Activated CD4-positive, alpha-beta T cell treated with anti-CD3 and anti-CD28 coated beads, Interleukin-10, Interleukin-2, amounts not matched to agents 100 ng/mL and 50 ng/mL, durations not matched to agents 16 hours and 8 hours (primary cell): ENCODE measurements at regions not wholly inside any gene's neighbourhood (a gene's known extent, or its start where the extent isn't known, plus 50 kb on each side); places are given as distances from the start of the nearest gene placed in this dataset.
"Not testable (repeated sequence)": the region's sequence is repeated elsewhere in the genome, so short reads cannot be mapped to it uniquely, and the experiment has no call there.

Experiments
- DNase-seq: peaks from one replicate; pipeline ENCODE4 v3.0.0-alpha.2; 2020

DNA sequence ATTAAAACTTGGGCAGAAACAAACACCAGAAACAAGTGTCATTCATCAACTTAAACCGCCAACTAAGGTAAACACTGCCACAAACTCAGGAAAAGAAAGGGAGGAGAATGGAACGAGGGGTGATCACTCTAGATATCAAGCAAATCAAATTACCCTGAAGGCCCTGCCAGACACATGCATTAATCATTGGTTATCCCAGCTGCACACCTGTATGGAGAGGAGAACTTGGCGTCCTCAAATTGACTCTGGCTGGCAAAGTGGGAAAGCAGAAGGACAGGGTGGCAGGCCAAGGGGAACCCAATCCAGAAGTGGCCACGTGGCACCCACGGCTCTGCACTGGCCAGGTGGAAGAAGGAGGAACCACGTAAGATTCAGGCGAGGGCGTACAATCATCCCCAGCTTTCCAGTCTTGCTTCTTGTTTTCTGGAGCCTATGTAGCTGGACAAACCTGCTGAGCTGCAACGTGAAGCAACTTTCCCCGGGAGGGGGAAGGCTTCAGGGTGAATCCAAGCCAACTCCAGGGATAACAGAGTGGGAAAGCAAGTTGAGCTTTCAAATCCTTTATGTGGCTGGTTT, 156.2 kb upstream of the JARID2 start:
- no peak for DNase-seq

DNA sequence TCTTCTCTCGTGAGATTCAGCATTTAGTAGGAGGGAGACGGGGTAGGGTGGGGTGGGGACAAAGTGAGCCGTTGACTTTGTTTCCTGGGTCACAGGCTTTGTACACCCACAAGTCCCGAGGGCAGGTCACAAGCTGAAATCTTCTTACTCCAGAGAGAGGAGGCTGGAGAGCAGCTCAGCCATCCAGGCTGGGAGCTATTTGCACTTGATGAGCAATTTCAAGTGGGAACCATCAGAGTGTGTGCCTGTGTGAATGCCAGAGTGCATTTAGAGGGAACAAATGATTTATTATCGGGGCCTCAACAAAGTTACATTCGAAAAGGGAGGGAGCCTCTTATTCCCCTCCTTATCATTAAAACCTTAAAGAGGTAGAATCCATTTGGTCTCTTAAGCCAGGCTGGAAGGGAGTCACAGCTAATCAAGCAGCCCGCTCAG, 155.7 kb upstream of the JARID2 start:
- DNase-seq = no peak

DNA sequence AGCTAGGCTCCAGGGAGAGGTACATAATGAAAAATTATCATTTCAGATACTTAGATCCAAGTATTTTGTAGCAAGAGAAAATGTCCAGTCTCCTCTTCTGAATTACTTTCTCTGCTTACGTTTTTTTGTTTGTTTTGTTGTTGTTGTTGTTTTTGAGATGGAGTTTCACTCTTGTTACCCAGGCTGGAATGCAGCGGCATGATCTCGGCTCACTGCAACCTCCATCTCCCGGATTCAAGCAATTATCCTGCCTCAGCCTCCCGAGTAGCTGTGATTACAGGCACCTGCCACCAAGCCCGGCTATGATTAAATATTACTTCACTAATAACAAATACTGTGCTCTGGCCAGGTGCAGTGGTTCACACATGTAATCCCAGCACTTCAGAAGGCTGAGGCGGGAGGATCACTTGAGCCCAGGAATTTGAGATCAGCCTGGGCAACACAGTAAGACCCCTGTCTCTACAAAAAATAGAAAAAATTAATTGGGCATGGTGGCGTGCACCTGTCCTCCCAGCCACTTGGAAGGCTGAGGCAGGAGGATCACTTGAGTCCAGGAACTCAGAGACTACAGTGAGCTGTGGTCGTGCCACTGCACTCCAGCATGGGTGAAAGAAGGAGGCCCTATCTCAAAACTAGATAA, 155.0 kb upstream of the JARID2 start:
- DNase-seq = no peak

DNA sequence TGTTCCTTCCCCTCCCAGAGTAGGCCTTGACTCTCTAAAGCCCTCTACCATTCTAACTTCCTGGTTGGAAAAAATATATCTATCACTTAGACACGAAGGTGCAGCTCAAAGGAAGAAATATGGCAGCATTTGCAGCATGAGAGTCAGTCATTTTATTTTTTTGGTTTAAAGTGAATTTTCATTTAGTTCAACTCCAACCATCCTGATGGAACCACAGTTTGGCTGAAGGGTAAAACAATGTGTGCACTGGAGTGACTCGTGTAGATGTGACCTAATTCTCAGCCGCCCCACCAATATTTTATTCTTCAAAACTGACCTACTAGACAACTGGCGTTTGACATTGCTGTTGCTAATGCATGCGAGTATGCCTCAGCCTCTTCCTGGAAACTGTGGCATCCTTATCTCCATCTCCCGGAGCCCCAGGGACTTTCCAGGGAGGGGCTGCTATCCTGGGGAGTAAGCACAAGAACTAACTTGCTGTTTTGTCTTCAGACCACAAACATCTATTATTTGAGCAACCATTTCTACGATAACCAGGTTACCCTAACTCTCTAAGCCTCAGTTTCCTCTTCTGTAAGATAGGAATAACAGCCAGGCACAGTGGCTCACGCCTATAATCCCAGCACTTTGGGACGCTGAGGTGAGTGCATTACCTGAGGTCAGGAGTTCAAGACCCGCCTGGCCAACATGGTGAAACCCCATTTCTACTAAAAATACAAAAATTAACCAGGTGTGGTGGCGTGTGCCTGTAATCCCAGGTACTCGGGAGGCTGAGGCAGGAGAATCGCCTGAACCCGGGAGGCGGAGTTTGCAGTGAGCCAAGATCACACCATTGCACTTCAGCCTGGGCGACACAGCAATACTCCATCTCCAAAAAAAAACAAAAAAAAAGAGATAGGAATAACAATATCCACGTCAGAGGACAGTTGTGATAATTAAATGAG, 148.7 kb upstream of the JARID2 start:
- DNase-seq = peak; percentile 69

DNA sequence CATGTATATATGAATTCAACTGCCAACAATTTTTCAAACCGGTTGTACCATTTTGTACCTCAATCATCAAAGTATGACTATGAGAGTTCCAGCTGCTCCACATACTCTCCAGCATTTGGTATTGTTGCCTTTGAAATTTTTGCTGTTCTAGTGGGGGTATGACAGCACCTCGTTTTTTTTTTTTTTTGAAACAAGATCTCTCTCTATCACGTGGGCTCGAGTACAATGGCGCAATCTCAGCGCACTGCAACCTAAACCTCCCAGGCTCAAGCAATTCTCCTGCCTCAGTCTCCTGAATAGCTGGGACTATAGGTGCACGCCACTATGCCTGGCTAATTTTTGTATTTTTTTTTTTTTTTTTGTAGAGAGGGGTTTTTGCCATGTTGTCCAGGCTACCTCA, 144.7 kb upstream of the JARID2 start:
- DNase-seq = no peak

DNA sequence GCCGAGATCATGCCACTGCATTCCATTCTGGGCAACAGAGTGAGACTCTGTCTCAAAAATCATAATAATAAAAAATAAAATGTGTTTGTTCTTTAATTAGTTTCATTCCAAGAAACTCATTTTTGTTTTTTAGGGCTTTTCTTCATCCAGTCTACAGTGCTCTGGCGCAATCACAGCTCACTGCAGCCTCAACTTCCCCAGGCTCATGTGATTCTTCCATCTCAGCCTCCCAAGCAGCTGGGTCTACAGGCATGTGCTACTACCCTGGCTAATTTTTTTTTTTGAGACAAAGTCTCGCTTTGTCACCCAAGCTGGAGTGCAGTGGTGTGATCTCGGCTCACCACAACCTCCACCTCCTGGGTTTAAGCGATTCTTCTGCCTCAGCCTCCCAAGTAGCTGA, 143.6 kb upstream of the JARID2 start:
- DNase-seq = no peak

DNA sequence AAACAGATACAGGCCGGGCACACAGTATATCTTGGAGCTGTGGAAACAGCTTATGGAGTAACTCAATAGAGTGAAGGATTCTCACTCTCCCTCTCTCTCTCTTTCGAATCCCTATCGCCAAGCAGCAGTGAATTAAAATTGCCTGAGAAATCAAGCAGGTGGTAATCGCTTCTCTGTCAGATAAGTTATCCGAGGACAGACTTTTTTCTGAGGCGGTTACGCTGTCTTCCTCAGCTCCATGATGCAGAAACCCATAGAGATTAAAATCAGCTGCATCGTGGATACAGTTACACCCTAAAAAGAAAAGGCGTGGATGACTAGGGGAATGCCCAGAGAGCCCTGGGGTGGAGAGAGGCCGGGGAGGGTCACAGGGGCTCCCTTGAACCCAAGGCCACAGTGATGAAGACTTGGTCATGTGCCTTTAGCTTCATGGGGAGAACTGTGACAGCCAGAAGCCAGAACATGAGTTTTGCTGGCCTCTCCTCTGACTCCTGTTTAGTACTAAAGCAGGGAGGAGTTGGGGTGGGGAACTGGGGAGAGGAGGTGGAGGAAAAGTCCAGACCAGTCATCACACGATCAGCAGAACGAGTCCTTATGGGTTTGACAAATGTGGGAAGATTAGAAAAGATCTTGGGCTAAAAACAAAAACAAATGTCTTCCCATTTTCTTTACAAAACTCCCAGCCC, 138.8 kb upstream of the JARID2 start:
- DNase-seq = no peak

DNA sequence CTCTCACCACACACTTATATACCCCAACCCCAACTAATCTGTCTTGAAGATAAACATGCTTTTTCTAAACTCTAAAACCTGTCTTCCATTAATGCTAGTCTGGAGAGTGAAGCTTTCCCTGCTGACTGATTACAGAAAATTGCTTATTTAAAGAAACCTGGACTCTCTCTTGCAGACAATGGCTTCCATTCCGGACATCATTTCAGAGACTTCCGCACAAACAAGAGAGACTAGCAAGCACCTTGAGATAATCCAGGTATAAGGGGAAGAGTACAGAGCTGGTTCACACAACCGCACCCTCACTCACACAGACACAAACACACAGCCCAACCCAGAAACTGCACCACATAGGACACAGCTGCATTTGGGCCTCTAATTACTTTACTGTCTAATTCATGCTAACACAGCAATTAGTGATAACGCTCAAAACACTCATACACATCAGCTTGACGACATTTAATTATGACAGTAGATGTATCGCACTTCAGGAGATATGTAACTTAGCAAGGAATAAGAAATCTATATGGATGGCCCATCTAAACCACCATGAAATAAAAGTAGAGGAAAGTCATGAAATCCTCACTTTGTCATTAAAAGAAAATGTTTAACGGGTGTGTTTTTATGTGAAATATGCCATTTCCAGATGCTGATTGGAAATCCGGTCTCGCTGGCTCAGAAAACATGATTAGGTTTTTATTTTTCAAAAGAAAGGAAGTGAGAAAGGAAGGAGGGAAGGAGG, 138.1 kb upstream of the JARID2 start:
- DNase-seq = no peak

DNA sequence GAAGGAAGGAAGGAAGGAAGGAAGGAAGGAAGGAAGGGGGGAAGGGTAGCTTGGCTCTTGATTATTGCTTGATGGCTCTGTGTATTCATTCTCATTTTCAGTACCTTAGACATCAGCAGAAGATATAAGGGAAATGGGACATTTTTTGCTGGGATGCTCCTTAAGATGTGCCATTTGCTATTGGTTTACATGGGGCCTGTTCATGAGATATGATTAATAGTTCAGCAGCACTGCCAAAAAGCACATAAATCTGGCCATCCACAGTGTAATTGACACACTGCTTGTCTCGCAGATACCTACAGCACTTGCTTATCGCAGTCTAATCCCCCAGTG, 137.5 kb upstream of the JARID2 start:
- no peak for DNase-seq

DNA sequence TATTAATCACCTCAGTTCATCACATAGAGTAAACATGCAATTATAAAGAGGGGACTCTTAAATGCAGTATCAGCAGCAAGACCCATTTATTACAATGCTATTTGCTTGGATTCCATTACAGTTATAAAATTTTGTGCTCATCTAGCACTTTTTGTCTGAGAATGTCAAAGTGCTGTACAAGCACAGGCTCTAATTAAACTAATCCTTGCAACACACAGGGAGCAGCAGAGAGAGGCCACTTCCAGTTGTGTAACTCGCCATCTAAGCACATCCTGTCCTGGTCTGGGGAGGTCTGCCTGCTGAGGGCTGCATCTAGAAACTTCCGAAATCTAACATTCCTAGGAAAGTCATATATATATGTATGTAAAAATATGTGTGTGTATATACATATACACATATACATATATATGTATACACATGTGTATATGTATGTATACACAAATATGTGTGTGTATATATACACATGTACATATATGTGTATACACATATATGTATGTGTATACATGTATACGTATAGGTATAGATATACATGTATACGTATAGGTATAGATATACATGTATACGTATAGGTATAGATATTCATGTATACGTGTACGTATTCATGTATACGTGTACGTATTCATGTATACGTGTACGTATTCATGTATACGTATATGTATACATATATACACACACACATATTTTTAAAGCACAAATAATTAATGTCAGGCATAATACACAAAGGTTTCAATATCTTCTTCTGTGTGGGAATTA, 136.4 kb upstream of the JARID2 start:
- DNase-seq = no peak

DNA sequence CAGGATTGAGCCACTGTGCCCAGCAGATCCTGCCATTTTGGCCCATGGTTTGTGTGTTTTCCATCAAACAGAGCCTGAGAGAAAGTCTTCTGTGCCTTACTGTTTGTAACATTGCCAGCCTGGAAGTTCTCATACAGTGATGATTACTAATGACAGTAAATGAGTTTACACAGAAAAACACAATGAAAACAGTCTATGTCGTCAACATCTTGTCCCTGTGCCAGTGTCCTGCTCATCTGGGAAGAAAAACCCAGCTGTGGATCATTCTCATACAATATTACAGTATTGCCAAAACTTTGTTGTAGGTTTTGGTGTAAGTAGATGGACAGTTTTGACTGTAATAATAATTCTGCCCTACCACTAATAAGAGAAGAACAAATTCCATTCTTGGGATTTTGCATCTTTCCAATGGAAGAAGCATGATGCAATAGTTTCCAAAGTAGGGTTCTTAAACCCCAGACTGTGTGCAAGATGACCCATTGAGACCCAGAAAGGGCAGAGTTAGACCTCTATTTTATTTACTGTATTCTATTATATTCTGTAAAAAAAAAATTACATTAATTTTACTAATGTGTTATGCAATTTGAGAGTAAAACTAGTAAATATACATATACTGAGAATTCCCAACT, 135.0 kb upstream of the JARID2 start:
- no peak for DNase-seq

DNA sequence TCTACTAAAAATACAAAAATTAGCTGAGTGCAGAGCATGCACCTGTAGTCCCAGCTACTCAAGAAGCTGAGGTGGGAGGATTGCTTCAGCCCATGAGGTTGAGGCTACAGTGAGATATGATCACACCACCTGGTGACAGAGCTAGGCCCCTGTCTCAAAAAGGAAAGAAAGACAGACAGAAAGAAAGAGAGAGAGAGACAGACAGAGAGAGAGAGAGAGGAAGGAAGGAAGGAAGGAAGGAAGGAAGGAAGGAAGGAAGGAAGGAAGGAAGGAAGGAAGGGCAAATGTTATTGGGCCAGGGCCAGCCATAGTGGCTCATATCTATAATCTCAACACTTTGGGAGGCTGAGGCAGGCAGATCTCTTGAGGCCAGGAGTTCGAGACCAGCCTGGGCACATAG, 134.3 kb upstream of the JARID2 start:
- DNase-seq = not testable (repeated sequence)

DNA sequence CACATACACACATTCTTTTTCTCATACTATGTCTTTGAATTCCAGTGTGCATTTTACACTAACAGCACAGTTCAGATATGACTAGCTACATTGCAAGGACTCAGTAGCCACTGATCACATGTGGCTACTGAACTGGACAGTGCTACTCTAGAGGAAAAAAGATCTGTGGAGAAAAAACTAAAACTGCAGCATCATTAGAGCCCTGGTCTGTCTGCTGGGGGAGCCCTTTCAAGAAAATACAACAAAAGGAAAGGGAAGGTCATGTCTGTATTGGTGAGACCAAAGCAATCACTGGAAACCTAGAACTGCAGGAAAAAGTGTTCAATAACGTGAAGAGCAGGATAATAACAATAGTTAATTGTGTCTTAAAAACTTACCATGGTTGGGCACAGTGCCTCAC, 132.3 kb upstream of the JARID2 start:
- DNase-seq = no peak

DNA sequence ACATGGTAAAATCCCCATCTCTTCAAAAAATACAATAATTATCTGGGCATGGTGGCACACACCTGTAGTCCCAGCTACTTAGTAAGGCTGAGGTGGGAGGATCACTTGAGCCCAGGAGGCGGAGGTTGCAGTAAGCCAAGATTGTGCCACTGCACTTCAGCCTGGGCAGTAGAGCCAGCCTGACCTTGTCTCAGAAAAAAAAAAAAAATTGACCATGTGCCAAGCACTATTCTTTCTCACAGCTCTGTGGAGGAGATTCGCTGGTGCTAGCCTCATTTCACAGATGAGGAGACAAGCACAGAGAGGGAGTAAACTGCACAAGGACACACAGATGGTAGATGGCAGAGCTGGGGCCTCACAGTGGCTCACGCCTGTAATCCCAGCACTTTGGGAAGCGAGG, 131.8 kb upstream of the JARID2 start:
- no peak for DNase-seq

DNA sequence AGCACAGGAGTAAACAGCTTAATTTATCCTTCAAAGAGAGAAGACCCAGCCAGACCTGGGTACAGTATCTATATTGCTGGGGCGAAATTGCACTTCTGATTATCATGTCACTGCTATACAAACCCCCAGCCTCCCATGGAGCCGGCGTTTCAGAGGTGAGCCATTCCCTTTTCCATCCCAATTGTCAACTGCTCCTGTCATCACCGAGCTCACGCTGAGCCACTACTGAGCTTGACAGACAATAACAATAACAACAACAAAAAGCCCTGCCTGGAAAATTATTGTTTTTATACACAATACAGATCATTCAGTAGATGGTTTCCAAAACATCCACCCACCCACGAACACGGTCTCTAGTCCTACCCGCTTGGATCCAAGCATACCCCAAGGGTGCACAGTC, 129.0 kb upstream of the JARID2 start:
- no peak for DNase-seq

DNA sequence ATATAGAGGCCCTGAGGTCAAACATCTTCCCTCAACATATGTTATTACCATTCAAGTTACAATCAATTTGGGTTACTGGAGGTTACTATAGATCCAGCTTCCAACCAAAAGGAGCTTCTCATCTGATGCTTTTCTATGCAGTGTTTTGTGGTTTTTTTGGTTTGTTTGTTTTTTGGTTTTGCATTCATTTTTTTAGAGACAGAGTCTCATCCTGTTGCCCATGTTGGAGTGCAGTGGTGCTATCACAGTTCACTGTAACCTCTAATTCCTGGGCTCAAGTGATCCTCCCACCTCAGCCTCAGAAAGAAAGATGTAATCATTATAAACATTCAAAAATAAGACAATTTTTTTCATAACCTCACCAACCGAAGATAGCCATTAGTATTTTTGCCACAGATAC, 124.4 kb upstream of the JARID2 start:
- peak; percentile 10 for DNase-seq

DNA sequence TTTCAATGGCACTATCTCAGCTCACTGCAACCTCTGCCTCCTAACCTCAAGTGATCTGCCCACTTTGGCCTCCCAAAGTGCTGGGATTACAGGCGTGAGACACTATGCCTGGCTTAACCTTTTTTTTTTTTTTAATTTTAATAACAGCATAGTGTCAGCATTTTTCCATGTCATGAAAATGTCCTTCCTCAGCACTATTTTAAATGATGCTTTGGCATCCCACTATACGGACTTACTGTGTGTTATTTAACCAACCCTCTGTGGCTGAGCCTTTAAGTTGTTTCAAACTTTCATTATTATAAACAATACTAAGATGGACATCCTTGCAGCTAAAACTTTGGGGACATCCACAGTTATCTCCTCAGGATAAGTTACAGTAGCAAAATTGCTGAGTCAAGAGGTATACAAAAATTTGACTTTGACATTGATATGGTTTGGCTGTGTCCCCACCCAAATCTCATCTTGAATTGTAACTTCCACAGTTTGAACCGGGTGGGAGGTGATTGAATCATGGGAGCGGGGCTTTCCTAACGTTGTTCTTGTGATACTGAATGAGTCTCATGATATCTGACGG, 123.8 kb upstream of the JARID2 start:
- no peak for DNase-seq

DNA sequence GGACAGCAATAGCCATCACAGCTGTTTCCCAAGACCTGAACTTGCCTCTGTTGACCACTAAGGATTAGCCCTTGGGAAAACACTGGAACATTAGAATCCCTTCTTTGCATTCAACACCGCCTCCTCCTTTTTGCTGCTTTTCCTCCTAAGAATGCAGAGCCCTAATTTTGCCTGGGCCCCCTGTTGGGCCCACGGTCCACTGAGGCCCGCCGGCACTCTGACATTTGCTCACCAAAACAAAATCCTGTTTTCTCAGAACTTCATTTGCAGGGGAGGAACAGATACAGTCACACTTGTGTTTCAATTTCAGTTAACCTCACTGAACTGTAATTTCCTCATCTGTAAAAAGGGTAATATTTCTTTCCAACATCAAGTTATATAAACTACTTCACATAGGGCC, 116.0 kb upstream of the JARID2 start:
- DNase-seq = peak; percentile 66

DNA sequence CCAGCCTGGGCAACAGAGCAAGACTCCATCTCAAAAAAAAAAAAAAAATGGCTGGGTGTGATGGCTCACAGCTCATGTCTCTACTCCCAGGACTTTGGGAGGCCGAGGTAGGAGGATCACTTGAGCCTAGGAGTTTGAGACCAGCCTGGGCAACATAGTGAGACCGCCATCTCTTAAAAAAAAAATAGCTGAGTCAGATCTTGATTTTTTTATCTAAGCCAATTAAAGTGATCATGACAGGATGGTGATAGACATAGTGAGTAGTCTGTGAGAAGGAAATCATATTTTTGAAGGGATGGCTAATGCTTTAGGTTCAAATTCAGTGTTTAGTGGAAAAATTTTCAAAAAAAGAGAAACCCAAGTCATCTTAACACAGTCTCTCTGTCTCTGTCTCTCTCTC, 114.6 kb upstream of the JARID2 start:
- no peak for DNase-seq

DNA sequence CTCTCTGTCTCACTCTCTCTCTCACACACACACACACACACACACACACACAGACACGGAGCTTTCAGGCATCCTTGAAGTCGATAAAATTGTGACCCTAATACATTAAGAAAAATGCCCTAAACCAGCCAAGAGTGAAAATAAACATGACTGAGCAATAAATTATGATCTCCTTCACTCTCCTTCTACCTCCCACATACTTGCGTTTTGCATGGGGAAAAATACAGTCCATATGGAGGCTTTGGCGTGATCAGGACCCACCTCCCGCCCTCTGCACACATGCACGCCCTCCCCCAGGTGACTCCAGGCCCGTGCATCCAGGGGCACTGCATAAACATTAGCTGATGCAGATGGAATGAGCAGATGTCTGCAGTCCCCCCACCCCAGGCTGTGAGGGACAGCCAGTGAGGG, 114.2 kb upstream of the JARID2 start:
- DNase-seq = no peak

DNA sequence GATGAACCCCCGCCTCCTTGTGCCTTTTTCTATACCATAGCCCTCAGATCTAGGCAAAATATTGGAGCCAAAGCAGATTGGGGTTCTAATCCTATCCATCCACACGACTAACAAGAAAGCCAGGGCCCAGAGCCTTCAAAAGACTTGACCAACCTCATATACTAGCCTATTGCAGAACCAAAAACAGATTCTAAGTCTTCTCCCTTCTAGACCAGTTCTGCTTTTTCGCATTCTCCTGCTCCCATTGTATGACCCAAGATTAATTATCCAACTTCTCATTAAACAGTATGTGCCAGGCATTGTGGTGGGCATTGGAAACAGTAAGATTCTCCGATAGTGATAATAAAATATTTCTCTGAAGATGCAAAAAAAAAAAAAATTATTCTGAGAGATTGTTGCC, 113.7 kb upstream of the JARID2 start:
- no peak for DNase-seq
